Cardiac muscle cell (in vitro differentiated cells and primary cell): ENCODE measurements at regions not wholly inside any gene's neighbourhood (a gene's known extent, or its start where the extent isn't known, plus 50 kb on each side); places are given as distances from the start of the nearest gene placed in this dataset.

Experiments used
- DNase-seq, 2 donors: peaks; one replicate each; pipeline versions ENCODE4 v3.0.0 to v3.0.0-alpha.2; 2010 to 2017; ENCODE audit warnings: low read depth in 1 of 2, low spot score in 1 of 2
- H3K27ac ChIP-seq: fragments of 200-600 bp; sonication (generic); 2 replicates; pipeline ENCODE4 v1.5.1; 2016
- H3K27me3 ChIP-seq: fragments of 200-600 bp; sonication (generic); 2 replicates; pipeline ENCODE4 v1.6.0; 2016; ENCODE audit warnings: control low read depth
- H3K36me3 ChIP-seq: fragments of 200-600 bp; sonication (generic); 2 replicates; pipeline ENCODE4 v1.5.1; 2016; ENCODE audit warnings: control low read depth
- H3K4me1 ChIP-seq: fragments of 200-600 bp; sonication (generic); 2 replicates; pipeline ENCODE4 v1.8.1; 2017; ENCODE audit warnings: low read depth, mild to moderate bottlenecking, mixed run types
- H3K4me3 ChIP-seq: fragments of 200-600 bp; sonication (generic); 2 replicates; pipeline ENCODE4 v1.5.1; 2016; ENCODE audit warnings: mild to moderate bottlenecking
- H3K9me3 ChIP-seq: fragments of 200-600 bp; sonication (generic); 2 replicates; pipeline ENCODE4 v1.5.1; 2017; ENCODE audit warnings: low read depth, mild to moderate bottlenecking, control low read depth
- TF ChIP-seq, protein P1 (sequence below): IDR thresholded peaks from 2 replicates; pipeline ENCODE4 v1.5.1; 2012; ENCODE audit warnings: low read depth, mild to moderate bottlenecking, low read length

DNA sequence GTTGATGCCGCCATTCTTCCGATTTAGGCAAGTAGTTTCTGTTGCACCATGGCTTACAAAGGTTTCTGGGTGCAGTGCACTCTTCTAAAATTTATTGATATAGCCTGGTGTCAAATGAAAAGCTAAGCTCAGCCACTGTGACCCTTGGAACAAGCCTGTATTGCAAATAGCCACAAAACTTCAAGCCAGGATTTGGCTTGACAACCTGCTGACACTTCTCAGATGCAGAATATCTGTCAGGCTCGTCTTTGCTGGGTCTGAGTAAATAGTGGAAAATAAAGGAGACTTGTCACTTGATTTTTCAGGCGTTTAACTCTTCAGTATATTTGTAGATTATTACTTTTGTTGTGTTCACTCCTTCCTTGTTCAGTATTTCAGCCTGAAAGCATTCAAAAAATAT, 871.8 kb downstream of the OTOL1 start:
- Histone ChIP-seq H3K9me3 (no peaks in the 10 kb centered on the region), H3K36me3 (no peaks in the 10 kb centered on the region), H3K27me3 (no peaks in the 10 kb centered on the region), H3K4me3 (no peak overlapping the region), H3K27ac (peak overlapping the region; percentile 71), H3K4me1 (peaks cover 55% of the 10 kb centered on the region)
- peak in 1 of 2 donors; percentile 38 for DNase-seq
- TF ChIP-seq, protein P1, sequence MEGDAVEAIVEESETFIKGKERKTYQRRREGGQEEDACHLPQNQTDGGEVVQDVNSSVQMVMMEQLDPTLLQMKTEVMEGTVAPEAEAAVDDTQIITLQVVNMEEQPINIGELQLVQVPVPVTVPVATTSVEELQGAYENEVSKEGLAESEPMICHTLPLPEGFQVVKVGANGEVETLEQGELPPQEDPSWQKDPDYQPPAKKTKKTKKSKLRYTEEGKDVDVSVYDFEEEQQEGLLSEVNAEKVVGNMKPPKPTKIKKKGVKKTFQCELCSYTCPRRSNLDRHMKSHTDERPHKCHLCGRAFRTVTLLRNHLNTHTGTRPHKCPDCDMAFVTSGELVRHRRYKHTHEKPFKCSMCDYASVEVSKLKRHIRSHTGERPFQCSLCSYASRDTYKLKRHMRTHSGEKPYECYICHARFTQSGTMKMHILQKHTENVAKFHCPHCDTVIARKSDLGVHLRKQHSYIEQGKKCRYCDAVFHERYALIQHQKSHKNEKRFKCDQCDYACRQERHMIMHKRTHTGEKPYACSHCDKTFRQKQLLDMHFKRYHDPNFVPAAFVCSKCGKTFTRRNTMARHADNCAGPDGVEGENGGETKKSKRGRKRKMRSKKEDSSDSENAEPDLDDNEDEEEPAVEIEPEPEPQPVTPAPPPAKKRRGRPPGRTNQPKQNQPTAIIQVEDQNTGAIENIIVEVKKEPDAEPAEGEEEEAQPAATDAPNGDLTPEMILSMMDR, result no peak

DNA sequence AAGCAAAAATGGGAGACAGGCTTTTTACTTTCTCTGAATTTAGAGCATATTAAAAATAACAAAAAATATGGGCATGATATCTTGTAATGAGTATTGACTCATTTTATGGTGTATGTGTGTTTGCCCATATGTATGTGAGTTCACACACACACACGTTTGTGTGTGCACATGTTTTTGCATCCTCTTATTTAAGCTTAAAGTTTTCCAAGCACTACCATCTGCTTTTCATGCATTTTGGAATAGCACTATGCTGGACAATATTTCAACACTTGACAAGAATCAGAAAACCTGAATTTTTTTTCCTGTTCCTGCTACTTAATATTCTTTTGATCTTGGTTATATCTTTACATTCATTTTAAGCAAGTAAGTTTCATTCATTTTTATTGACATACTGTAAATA, 872.7 kb downstream of the OTOL1 start:
- no peak overlapping the region for H3K27ac ChIP-seq
- TF ChIP-seq, protein P1, result no peak
- no peak for DNase-seq
- H3K36me3 ChIP-seq, result no peaks in the 10 kb centered on the region
- no peaks in the 10 kb centered on the region for H3K27me3 ChIP-seq
- H3K9me3 ChIP-seq, result no peaks in the 10 kb centered on the region
- peaks cover 55% of the 10 kb centered on the region for H3K4me1 ChIP-seq
- no peak overlapping the region for H3K4me3 ChIP-seq

DNA sequence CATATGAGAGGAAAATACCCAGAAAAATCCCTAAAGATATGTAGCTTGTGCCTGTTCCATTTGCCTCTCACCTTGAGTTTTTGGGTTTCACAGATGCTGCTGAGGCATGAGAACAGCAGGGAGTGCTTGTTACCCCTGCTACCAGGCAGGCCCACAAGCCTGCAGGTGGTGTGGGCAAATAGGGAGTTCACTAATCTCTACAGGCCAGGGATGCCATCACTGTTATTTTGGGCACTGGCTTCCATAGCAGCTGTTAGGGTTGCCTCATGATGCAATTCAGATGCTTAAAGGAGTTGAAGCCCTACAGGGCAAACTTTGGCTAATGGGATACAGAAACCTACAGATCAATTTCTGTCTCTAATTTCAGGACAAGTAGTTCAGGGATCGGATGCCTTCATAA, 873.5 kb downstream of the OTOL1 start:
- TF ChIP-seq, protein P1, result no peak
- Histone ChIP-seq H3K4me3 (no peak overlapping the region), H3K27me3 (no peaks in the 10 kb centered on the region), H3K36me3 (no peaks in the 10 kb centered on the region), H3K9me3 (no peaks in the 10 kb centered on the region), H3K27ac (no peak overlapping the region), H3K4me1 (peaks cover 50% of the 10 kb centered on the region)
- no peak for DNase-seq

DNA sequence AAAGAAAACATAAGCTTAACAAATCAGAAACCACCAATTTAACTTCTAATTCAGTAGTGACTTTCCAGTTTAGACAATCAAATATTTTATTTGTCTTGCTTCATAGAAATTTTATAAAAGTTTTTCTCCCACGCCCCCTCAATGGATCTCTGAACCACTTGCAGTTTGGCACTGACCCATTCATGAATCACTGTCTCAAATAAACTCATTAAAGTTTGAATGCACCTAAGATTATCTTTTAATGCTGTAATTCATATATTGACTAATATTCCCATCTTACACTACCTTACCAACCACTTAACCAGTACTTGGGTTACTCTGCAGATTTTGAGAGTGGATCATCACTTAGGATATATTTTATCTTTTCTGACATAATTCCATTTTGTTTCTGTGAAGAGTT, 880.2 kb downstream of the OTOL1 start:
- TF ChIP-seq, protein P1, result no peak
- Histone ChIP-seq H3K9me3 (peaks cover 3% of the 10 kb centered on the region), H3K36me3 (no peaks in the 10 kb centered on the region), H3K4me1 (no peaks in the 10 kb centered on the region), H3K4me3 (no peak overlapping the region), H3K27me3 (no peaks in the 10 kb centered on the region), H3K27ac (no peak overlapping the region)
- no peak for DNase-seq

DNA sequence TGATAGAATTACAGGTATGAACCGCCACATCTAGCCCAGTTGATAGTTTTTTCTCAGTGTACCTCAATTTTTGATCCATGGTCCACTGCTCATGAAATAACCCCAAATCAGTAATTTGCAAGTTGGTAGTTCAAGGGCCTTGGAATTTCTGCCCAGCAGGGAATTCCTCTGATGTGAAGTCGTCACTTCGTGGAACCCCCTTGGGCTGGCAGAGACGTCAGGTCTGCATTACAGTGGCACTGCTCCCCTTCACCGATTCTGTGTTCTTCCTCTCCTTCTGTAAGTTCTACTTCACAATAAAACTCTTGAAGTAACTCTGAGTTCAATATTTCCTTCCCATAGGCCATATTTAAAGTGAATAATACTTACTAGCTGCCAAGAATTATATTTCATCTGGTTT, 881.0 kb downstream of the OTOL1 start:
- no peak overlapping the region for H3K4me3 ChIP-seq
- TF ChIP-seq, protein P1, result no peak
- no peaks in the 10 kb centered on the region for H3K36me3 ChIP-seq
- DNase-seq, result no peak
- no peaks in the 10 kb centered on the region for H3K27me3 ChIP-seq
- peaks cover 3% of the 10 kb centered on the region for H3K9me3 ChIP-seq
- no peak overlapping the region for H3K27ac ChIP-seq
- H3K4me1 ChIP-seq, result no peaks in the 10 kb centered on the region

DNA sequence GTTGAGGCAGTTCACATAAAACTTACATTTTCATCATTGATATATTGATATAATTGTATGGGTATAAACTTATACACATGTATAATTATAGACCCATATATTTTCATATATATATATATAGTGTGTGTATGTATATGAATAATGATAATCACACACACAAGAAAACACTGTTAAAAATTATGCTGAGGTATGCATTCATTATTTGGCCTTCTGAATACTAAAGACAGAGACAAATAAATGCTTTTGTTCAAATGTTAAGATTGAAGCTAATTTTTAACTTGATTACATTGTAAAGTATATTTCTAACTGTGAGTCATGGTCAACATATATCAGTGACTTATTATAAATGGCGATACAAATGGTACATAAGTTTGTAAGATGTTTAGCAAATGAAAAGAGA, 888.8 kb downstream of the OTOL1 start:
- Histone ChIP-seq H3K27ac (no peak overlapping the region), H3K9me3 (no peaks in the 10 kb centered on the region), H3K36me3 (no peaks in the 10 kb centered on the region), H3K27me3 (no peaks in the 10 kb centered on the region), H3K4me3 (no peak overlapping the region), H3K4me1 (no peaks in the 10 kb centered on the region)
- DNase-seq, result no peak
- TF ChIP-seq, protein P1, result no peak
